Right hindlimb (tissue), 1 donor: ENCODE measurements at regions not wholly inside any gene's neighbourhood (a gene's known extent, or its start where the extent isn't known, plus 50 kb on each side); places are given as distances from the start of the nearest gene placed in this dataset.

Source experiments
- DNase-seq: peaks from one replicate; pipeline ENCODE4 v3.0.0-alpha.2; 2018

- DNase-seq: no peak
Observed at GRCh38 chr13:47025791-47026447, 129.1 kb upstream of the HTR2A start.

- DNase-seq: no peak
Observed at GRCh38 chr13:47019977-47020376, 123.1 kb upstream of the HTR2A start.

GRCh38 chr13:47017476-47017875 lies 120.6 kb upstream of the HTR2A start:
- DNase-seq: no peak

GRCh38 chr13:47008318-47008717 lies 111.5 kb upstream of the HTR2A start:
- no peak for DNase-seq

GRCh38 chr13:47005756-47006414 lies 109.0 kb upstream of the HTR2A start:
- no peak for DNase-seq

- DNase-seq: no peak
Observed at GRCh38 chr13:47004540-47004939, 107.7 kb upstream of the HTR2A start.

- DNase-seq: no peak
Observed at GRCh38 chr13:47004027-47004426, 107.2 kb upstream of the HTR2A start.

- no peak for DNase-seq
Observed at GRCh38 chr13:47000165-47000564, 103.3 kb upstream of the HTR2A start.

- DNase-seq: no peak
Observed at GRCh38 chr13:46996316-46997030, 99.6 kb upstream of the HTR2A start.

- DNase-seq: no peak
Observed at GRCh38 chr13:46995874-46996273, 99.0 kb upstream of the HTR2A start.

GRCh38 chr13:46994492-46994891 lies 97.6 kb upstream of the HTR2A start:
- DNase-seq: no peak

GRCh38 chr13:46992383-46992952 lies 95.6 kb upstream of the HTR2A start:
- DNase-seq: no peak

GRCh38 chr13:46983881-46984280 lies 87.0 kb upstream of the HTR2A start:
- no peak for DNase-seq

- no peak for DNase-seq
Observed at GRCh38 chr13:46982856-46983582, 86.2 kb upstream of the HTR2A start.

GRCh38 chr13:46975173-46975572 lies 78.3 kb upstream of the HTR2A start:
- DNase-seq: no peak

- no peak for DNase-seq
Observed at GRCh38 chr13:46968450-46968849, 71.6 kb upstream of the HTR2A start.

GRCh38 chr13:46964789-46965527 lies 68.1 kb upstream of the HTR2A start:
- DNase-seq: no peak

GRCh38 chr13:46963904-46964303 lies 67.1 kb upstream of the HTR2A start:
- no peak for DNase-seq

GRCh38 chr13:46962281-46962941 lies 65.6 kb upstream of the HTR2A start:
- no peak for DNase-seq

- no peak for DNase-seq
Observed at GRCh38 chr13:46961719-46962118, 64.9 kb upstream of the HTR2A start.

GRCh38 chr13:46953941-46954340 lies 57.1 kb upstream of the HTR2A start:
- no peak for DNase-seq

- DNase-seq: no peak
Observed at GRCh38 chr13:46953331-46953730, 56.5 kb upstream of the HTR2A start.
